ENCODE measurements at regions not wholly inside any gene's neighbourhood (a gene's known extent, or its start where the extent isn't known, plus 50 kb on each side); places are given as distances from the start of the nearest gene placed in this dataset.

GRCh38 chr12:114193474-114193873, 212.5 kb downstream of the TBX5 start:
- no peaks in the 10 kb centered on the region for H3K36me3 ChIP-seq (ENCODE audit: insufficient read depth, low read length)
- H3K27ac ChIP-seq (ENCODE audit: low read length), result no peak overlapping the region
- H3K4me3 ChIP-seq (ENCODE audit: low read length), result no peak overlapping the region
- TF ChIP-seq EZH2 (IDR thresholded peaks at IDR 0.05; ENCODE audit: borderline replicate concordance, insufficient read depth, low read length, poor library complexity, severe bottlenecking) (no peak), POLR2AphosphoS5 (IDR thresholded peaks at IDR 0.05) (no peak), SMC3 (conservative IDR thresholded peaks at IDR 0.05; ENCODE audit: poor library complexity) (no peak), TAF1 (IDR thresholded peaks at IDR 0.05; ENCODE audit: low read depth) (no peak), CTCF (IDR thresholded peaks at IDR 0.05; ENCODE audit: poor library complexity, severe bottlenecking) (no peak), RAD21 (conservative IDR thresholded peaks at IDR 0.05) (no peak), REST (IDR thresholded peaks at IDR 0.05; ENCODE audit: borderline replicate concordance) (no peak), EP300 (conservative IDR thresholded peaks at IDR 0.05; ENCODE audit: poor library complexity, severe bottlenecking) (no peak), MXI1 (conservative IDR thresholded peaks at IDR 0.05; ENCODE audit: poor library complexity, severe bottlenecking) (no peak)
- no peak overlapping the region for H2AFZ ChIP-seq (ENCODE audit: low read depth, low read length)
- no peaks in the 10 kb centered on the region for H4K20me1 ChIP-seq (ENCODE audit: insufficient read depth)
- no peak overlapping the region for H3K9ac ChIP-seq (ENCODE audit: low read length)
- H3F3A ChIP-seq (ENCODE audit: insufficient read depth, low read length, poor library complexity, severe bottlenecking), result no peaks in the 10 kb centered on the region
- no peaks in the 10 kb centered on the region for H3K9me3 ChIP-seq (ENCODE audit: low read length)
- no peaks in the 10 kb centered on the region for H3K9me2 ChIP-seq (ENCODE audit: insufficient read depth, low read length)
- H3K27me3 ChIP-seq (ENCODE audit: insufficient read depth, low read depth, low read length), result no peaks in the 10 kb centered on the region
- H3K4me2 ChIP-seq (ENCODE audit: low read length), result no peak overlapping the region
- no peaks in the 10 kb centered on the region for H3K79me2 ChIP-seq (replicated peaks; ENCODE audit: insufficient read depth, low read length)

DNA sequence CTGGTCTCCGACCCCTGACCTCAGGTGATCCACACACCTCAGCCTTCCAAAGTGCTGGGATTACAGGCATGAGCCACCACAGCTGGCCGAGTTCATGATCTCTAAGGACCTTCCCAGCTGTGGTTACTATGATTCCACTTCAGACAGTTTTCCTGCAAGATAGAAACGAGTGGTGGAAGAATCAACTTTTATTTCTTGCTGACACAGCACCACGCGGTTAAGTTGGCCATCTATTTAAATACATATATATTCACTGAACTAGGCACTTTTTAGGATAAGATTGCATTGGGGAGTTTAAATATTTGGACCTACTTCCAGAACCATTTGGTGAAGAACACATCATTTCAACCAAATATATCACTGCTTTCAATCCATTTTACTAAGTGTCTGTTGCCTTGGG, 213.4 kb downstream of the TBX5 start:
- no peaks in the 10 kb centered on the region for H3F3A ChIP-seq (ENCODE audit: insufficient read depth, low read length, poor library complexity, severe bottlenecking)
- no peaks in the 10 kb centered on the region for H3K9me3 ChIP-seq (ENCODE audit: low read length)
- H3K4me2 ChIP-seq (ENCODE audit: low read length), result no peak overlapping the region
- no peak overlapping the region for H3K4me3 ChIP-seq (ENCODE audit: low read length)
- no peaks in the 10 kb centered on the region for H3K79me2 ChIP-seq (replicated peaks; ENCODE audit: insufficient read depth, low read length)
- no peaks in the 10 kb centered on the region for H4K20me1 ChIP-seq (ENCODE audit: insufficient read depth)
- H3K36me3 ChIP-seq (ENCODE audit: insufficient read depth, low read length), result no peaks in the 10 kb centered on the region
- no peak overlapping the region for H3K9ac ChIP-seq (ENCODE audit: low read length)
- H3K27me3 ChIP-seq (ENCODE audit: insufficient read depth, low read depth, low read length), result no peaks in the 10 kb centered on the region
- H2AFZ ChIP-seq (ENCODE audit: low read depth, low read length), result no peak overlapping the region
- TF ChIP-seq REST (IDR thresholded peaks at IDR 0.05; ENCODE audit: borderline replicate concordance) (no peak), TAF1 (IDR thresholded peaks at IDR 0.05; ENCODE audit: low read depth) (no peak), CTCF (IDR thresholded peaks at IDR 0.05; ENCODE audit: poor library complexity, severe bottlenecking) (no peak), EP300 (conservative IDR thresholded peaks at IDR 0.05; ENCODE audit: poor library complexity, severe bottlenecking) (no peak), MXI1 (conservative IDR thresholded peaks at IDR 0.05; ENCODE audit: poor library complexity, severe bottlenecking) (no peak), RAD21 (conservative IDR thresholded peaks at IDR 0.05) (no peak), EZH2 (IDR thresholded peaks at IDR 0.05; ENCODE audit: borderline replicate concordance, insufficient read depth, low read length, poor library complexity, severe bottlenecking) (no peak), SMC3 (conservative IDR thresholded peaks at IDR 0.05; ENCODE audit: poor library complexity) (no peak), POLR2AphosphoS5 (IDR thresholded peaks at IDR 0.05) (no peak)
- H3K27ac ChIP-seq (ENCODE audit: low read length), result no peak overlapping the region
- no peaks in the 10 kb centered on the region for H3K9me2 ChIP-seq (ENCODE audit: insufficient read depth, low read length)

Measured in neural cell (in vitro differentiated cells).